Skin of body (tissue), 1 donor: ENCODE measurements at regions not wholly inside any gene's neighbourhood (a gene's known extent, or its start where the extent isn't known, plus 50 kb on each side); places are given as distances from the start of the nearest gene placed in this dataset.
"Not testable (repeated sequence)": the region's sequence is repeated elsewhere in the genome, so short reads cannot be mapped to it uniquely, and the experiment has no call there.

Experiments used
- DNase-seq: peaks from one replicate; lab custom pipeline; 2025; lab: John Stamatoyannopoulos, UW

DNA sequence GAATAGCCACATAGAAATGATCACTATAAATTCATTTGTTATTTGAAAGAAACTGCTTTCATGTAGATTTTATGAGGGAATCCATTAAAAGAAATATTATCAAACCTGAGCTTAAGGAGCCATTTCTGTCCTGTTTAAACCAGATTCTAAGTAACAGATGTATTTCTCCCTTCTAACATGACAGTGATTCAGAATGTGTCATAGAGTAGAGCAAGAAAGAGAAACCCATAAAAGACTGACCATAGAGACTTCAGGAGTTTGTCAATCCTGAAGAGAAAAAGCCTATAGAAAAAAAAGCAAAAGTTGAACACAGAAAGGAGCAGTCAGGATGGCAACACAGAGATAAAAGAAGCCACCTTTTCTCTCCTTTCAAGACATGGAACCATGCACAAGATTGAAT is 390.6 kb downstream of the PRIM2 start:
- DNase-seq, result not testable (repeated sequence)

DNA sequence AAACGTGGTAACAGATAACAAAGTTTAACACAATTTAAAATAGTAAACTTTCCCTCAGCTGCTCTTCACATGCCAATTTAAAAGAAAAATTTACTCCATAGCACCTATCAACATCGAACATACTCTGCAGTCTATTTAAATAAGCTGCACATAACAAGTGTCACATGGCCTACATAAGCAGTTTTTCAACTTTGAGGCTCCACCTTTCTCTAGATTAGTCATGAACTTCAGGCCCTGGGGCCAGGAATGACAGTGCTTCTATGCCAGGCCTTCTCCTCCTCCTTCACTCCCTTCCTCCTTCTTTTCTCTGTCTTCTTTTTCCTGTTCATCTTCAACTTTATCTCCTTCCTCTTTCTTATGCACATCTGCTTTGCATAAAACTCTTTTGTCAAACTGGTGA is 405.1 kb downstream of the PRIM2 start:
- DNase-seq, result not testable (repeated sequence)

DNA sequence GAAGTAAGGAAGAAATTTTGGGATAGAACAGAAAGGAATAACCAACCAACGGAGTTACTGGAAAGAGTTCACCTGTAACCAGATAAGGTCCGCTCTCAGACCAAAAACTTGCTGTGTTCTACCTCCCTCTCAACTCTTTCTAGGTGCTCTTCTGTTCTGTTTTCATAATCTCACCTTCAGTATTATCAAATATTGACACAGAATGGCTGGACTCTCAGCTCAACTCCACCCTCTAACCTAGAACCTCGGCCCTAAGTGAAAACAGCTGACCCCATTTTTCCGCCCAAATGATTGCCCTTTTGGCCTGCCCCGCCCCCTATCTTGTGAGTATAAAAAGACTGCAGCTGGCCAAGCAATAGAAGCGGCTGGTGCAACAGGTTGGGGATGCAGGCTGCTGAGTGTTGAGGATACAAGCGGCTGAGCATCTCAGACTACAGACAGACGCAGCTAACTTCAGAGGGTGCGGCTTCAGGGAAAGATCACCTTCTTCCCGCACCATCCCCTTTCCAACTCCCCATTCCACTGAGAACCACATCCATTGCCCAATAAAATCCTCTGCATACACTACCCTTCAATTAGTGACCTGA is 406.5 kb downstream of the PRIM2 start:
- not testable (repeated sequence) for DNase-seq

DNA sequence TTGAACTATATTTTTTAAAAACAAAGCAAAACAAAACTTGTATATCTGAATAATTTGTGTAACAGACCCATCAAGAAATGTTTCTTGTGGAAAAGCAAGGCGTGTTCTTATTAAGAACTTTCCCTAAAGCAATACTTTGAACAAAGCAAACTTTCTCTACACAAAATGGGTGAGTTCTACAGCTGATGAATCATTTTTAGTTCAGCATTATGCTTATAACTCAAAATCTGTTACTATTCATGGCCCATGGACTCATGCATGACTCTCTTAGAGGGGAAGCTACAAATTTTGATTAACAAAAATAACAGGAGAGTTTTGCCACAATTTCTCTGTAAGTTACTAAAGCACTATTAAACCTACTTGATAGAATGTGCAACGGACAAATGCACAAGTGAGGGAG is 412.0 kb downstream of the PRIM2 start:
- DNase-seq, result not testable (repeated sequence)

DNA sequence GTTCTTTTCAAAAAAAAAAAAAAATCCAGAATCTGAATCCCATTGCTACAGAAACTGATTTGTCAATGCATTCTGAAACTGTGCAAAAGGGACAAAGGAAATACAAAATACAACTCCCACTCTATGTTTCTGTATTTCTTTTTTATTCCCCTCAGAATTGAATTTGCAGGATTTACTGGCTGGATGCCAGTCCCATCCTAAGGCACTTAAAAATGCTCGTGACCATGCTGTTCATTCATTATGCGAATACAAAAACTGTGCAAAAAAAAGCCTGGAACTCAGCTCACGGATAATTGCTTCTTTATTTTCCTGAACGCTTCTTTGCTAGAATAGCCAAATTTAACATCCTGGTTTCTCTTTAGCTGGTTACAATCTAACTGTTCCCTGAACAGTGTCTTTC is 413.3 kb downstream of the PRIM2 start:
- not testable (repeated sequence) for DNase-seq

DNA sequence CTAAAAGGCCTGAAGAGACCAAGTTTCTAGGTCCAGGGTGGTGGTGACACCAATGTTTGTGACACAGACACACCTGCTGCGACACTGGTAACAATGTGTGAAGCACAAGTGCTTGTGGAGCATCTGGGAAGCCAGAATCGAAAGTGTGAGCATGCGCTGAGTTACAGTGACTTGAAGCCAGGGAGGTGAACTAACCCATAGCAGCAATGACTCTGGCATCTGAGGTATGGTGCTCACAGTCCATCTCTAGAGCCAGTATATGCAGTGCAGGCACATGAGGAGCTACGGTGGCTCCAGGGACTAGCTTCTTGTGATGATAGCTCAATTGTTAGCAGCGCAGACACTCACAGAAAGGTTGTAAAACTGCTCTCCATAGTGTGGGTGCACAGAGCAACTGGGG is 430.3 kb downstream of the PRIM2 start:
- DNase-seq, result not testable (repeated sequence)

DNA sequence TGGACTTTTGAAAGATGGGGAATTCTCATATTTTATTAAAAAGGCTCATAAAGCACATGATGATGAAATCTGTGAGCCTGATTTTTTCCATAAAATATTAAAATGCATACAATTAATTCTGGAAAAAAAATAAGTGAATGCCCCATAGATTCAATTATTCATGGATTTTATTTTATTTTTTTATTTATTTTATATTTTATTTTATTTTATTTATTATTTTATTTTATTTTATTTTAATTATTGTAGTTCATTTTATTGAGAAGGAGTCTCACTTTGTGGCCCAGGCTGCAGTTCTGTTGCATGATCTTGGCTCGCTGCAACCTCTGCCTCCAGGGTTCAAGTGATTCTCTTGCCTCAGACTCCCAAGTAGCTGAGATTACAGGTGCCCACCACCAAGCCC is 442.4 kb downstream of the PRIM2 start:
- DNase-seq, result not testable (repeated sequence)

DNA sequence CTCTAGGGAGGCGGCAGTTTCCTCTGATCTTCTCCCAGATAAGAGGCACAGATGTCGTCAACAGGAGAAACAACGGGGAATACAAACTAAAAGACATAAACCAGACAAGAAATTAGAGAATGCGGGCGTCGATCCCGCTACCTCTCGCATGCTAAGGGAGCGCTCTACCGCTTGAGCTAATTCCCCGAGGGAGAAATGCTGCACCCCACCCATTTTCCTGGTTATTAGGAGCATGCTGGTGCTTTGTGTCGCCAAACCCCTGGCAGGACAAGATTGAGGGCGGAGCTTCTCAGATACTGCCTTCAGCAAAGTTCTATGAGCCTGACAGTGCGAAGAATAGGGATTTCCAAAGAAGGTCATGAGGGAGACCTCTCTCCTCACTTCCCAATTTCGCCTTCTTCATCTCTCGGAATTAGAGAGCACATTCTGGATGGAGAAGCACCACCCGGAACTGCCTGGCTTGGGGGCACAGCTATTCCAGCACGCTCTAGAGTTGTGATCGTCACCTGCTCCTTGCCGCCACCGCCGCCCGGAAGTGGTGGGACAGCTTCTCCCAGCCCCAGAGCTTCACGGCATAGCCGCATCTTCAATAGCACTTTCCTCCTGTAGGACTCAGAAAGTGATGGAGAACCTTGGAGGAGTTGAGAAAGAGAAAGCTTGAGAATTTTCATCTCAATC is 475.4 kb downstream of the PRIM2 start:
- not testable (repeated sequence) for DNase-seq

DNA sequence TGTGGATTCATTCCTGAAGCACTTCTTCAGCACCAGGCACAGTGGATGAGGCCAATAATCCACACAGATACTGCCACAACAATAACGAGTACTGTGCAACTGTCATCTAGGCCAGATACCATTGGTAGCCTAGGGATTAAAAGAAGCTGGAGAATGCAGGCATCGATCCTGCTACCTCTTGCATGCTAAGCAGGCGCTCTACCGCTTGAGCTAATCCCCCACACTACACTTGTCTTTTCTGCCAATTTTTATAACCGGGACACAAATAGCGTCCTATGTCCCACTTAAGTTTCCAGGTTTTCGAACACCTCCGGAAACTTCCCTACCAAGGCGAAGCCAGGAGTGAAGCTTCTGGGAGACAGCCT is 475.9 kb downstream of the PRIM2 start:
- not testable (repeated sequence) for DNase-seq

DNA sequence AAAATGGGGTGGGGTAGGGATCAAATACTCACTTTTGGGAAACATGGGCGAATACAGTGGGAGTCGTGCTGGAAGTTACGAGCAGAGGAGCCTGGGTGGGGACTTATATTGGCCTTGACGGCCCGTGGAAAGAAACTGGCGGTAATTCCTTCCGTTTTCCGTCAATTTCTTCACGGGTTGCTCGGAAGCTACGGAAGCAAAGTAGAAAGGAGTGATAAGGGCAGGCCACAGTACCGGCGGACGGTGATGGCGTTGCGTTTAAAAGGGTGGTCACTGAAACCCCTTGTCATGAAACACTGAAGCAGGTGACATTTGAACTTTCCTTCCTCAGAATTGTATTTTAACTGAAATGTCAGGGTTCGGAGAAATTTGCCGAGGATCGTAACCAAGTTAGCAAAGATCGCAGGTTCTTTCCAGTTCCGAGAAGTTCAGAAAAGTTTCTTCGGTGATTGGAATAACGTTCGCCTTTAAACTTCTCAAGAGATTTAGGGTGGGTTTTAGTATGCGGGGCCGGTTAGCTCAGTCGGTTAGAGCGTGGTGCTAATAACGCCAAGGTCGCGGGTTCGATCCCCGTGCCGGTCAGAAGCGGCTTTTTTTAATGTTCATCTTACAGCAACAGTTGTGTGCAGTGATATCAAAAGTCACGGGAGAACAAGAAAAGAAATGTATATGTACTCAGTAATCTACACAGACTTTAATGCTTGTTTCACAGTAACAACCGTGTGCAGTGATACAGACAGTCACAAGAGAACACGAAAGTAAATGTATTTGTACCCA is 482.5 kb downstream of the PRIM2 start:
- DNase-seq, result not testable (repeated sequence)

DNA sequence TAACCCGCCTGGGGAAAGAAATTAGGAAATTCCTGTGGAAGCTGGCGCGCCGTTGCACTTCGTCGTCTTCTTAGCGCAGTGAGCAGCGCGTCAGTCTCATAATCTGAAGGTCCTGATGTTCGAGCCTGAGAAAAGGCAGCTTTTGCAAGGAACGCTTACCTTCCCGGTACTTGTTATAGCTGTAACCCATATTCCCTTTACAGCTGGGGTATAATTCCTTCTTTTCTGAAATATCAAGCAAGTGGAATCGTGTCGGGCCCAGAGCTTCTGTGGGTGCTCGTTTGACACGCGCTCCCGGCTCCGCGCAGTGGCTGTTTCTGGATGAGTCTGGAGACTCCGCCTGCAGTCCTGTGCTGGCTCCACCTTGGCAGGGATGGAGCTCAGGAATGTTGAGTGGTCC is 491.2 kb downstream of the PRIM2 start:
- DNase-seq, result not testable (repeated sequence)

DNA sequence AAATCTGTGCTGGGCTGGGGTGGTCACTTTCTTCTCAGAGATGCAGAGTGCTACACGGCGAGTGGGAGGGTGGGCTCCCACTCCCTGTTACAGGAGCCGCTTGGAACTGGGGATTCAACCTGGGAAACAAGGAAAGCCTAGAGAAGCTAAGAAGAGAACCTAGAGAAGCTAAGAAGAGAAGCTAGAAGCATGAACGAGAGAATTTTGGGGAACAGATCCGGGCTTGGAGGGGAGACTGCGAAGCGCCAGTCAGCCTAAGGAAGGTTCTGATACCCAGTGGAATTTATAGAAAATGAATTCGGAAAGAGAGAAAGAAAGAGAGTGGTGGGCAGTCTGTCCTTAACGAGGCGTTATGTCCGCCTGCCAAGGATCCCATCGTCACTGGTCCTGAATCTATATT is 492.0 kb downstream of the PRIM2 start:
- not testable (repeated sequence) for DNase-seq

DNA sequence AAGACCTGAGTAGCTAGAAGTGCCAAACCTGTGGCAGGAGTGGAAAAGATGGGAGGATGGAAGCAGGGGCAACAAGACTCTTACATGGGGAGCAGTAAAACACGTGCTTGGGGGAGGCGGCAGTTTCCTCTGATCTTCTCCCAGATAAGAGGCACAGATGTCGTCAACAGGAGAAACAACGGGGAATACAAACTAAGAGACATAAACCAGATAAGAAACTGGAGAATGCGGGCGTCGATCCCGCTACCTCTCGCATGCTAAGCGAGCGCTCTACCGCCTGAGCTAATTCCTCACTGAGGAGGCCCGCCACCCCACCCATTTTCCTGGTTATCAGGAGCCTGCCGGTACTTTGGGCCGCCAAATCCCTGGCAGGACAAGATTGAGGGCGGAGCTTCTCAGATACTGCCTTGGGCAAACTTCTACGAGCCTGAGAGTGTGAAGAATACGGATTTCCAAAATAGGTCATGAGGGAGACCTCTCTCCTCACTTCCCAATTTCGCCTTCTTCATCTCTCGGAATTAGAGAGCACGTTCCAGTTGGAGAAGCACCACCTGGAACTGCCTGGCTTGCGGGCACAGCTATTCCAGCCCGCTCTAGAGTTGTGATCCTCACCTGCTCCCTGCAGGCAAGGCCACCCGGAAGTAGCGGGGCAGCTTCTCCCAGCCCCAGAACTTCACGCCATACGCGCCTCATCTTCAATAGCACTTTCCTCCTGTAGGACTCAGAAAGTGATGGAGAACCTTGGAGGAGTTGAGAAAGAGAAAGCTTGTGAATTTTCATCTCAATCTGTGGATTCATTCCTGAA is 496.0 kb downstream of the PRIM2 start:
- DNase-seq, result not testable (repeated sequence)

DNA sequence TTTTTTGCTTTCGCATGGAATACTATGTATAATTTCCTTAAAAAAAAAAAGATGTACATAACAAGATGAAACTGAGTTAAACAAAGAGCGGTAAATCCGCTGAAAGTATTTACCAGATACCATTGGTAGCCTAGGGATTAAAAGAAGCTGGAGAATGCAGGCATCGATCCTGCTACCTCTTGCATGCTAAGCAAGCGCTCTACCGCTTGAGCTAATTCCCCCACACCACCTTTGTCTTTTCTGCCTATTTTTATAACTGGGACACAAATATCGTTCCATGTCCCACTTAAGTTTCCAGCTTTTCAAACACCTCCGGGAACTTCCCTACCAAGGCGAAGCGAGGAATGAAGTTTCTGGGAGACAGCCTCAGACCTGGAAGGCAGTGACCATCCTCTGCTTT is 498.4 kb downstream of the PRIM2 start:
- not testable (repeated sequence) for DNase-seq

DNA sequence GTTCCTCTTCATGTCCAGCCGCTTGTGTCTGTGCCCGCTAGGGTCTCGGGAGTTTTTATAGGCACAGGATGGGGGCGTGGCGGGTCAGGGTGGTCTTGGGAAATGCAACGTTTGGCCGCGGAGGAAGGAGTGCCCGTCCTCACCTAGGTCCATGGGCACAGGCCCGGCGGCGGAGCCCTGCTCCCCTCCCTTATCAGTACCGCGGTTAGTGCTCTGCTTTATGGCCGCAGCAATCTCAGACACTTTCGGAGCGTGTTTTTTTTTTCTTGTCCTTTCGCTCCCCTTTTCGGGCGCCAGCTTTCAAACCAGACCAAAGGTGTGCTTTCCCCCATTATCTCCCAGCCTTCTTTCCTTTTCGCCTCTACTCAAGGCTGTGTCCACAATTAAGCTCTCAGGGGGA is 503.9 kb downstream of the PRIM2 start:
- not testable (repeated sequence) for DNase-seq

DNA sequence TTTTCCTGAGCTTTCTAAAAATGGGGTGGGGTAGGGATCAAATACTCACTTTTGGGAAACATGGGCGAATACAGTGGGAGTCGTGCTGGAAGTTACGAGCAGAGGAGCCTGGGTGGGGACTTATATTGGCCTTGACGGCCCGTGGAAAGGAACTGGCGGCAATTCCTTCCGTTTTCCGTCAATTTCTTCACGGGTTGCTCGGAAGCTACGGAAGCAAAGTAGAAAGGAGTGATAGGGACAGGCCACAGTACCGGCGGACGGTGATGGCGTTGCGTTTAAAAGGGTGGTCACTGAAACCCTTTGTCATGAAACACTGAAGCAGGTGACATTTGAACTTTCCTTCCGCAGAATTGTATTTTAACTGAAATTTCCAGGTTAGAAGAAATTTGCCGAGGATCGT is 505.0 kb downstream of the PRIM2 start:
- DNase-seq, result not testable (repeated sequence)

DNA sequence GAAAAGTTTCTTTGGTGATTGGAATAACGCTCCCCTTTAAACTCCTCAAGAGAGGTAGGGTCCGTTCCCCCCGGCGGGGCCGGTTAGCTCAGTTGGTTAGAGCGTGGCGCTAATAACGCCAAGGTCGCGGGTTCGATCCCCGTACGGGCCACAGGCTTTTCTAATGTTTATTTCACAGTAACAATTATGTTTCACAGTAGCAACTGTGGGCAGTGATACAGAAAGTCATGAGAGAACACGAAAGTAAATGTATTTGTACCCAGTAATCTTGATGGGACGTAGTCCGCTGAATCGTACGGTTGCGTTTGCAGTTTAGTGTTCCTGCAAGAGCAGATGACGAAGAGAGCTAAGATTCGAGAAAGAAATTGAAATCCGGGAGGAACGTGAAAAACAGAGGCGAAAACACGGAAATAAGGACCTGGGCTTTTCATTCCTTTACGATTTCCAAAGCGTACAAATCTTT is 505.5 kb downstream of the PRIM2 start:
- DNase-seq, result no peak

DNA sequence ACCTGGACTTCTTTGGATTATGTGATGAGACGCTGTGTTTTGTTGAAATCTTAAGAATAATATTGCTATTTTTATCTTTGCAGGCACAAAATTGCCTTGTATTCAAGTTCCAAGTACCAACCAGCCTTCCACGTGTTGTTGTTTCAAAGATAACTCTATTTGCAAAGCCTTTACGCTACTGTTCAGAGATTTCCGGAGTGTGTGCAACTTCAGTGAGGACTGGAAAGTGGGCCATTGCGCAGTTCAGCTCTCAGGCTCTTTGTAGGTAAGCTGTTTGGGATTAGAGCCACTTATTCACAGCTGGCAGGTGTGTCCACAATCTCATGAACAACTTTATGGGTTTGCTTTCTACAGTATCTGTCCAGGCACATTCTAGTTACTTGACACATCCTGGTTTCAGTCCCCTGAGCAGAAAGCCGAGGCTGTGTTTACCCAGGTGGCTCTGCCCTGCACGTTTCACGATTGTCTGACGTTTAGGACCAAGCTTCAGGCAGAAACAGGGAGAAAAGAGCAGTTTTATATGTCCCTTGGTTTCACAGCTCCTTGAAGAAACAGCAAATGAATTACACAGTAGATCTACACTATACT is 520.3 kb downstream of the PRIM2 start:
- not testable (repeated sequence) for DNase-seq

DNA sequence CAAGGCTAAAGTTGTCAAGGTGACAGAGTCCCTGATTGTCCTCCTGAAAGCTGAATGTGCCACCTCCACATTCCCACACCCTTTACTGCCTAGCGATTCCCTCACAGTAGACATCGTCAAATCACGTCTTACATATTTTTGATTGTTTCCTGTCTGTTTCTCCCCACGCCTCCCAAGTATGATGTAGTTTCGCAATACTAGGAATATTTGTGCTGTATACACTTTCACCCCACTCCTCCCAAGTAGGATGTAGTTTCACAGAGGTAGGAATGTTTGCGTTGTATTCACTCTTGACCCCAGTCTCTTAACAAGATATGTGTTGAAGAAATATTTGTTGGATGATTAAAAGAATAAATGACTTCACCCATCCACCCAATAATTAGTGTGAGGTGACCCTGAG is 524.1 kb downstream of the PRIM2 start:
- not testable (repeated sequence) for DNase-seq

DNA sequence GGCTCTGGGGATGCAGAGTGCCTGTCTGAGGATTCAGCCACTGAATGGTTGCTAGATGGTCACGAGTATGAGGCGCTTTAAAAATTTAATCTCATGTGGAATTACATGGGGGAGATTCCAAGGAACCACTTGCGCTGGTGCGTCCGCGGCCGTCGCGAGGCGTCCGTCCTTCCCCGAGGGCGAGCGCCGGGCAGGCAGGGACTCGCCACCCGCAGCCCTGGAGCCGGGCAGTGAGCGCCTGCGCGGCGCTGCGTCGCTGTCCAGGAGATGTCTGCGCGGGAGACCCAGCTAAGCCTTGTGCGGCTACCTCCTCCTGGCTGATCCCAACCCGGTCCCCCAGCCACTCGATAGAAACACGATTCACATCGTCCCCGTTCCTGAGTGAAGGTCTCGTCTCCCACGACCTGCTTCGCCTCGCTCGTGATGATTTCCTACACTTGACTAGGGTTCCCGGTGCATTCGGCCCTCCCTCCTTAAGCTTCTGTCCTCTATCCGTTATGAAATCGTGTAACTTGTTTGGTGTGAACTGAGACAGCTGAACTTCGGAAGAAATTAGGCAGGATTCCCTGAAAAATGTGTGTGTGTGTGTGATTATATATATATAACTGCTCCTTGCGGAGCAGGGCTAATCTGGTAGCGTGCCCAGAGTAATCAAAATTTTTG is 536.4 kb downstream of the PRIM2 start:
- DNase-seq, result not testable (repeated sequence)
